GM23248 (cell line): ENCODE measurements at regions not wholly inside any gene's neighbourhood (a gene's known extent, or its start where the extent isn't known, plus 50 kb on each side); places are given as distances from the start of the nearest gene placed in this dataset.

Experiments used
- EZH2 ChIP-seq: fragments of 200-600 bp; sonication (generic); IDR thresholded peaks from 2 replicates; pipeline ENCODE4 v1.6.1; 2018; ENCODE audit warnings: antibody characterized with exemption, mild to moderate bottlenecking; ENCODE audit not compliant: insufficient read depth, poor library complexity, severe bottlenecking
- EZH2phosphoT487 ChIP-seq: fragments of 200-600 bp; sonication (generic); IDR thresholded peaks from 2 replicates; pipeline ENCODE4 v1.6.1; 2018; ENCODE audit warnings: antibody characterized with exemption, moderate library complexity, mild to moderate bottlenecking, low read depth; ENCODE audit not compliant: insufficient read depth

GRCh38 chr13:62525652-62526051, 1110.0 kb upstream of the PCDH20 start:
- TF ChIP-seq EZH2phosphoT487: no peak
- TF ChIP-seq EZH2: no peak
